NCI-H774 (cell line): ENCODE measurements at regions not wholly inside any gene's neighbourhood (a gene's known extent, or its start where the extent isn't known, plus 50 kb on each side); places are given as distances from the start of the nearest gene placed in this dataset.

ENCODE experiments used
- DNase-seq: peaks from one replicate; lab custom pipeline; 2025; lab: John Stamatoyannopoulos, UW

GRCh38 chr7:41524876-41525275 lies 178.0 kb downstream of the INHBA start:
- no peak for DNase-seq

- DNase-seq: no peak
Observed at GRCh38 chr7:41520445-41520844, 182.4 kb downstream of the INHBA start.

- DNase-seq: no peak
Observed at GRCh38 chr7:41517771-41518170, 185.1 kb downstream of the INHBA start.

GRCh38 chr7:41508755-41509154 lies 194.1 kb downstream of the INHBA start:
- DNase-seq: no peak

GRCh38 chr7:41507686-41508268 lies 195.1 kb downstream of the INHBA start:
- DNase-seq: no peak

- no peak for DNase-seq
Observed at GRCh38 chr7:41504214-41504980, 198.5 kb downstream of the INHBA start.

- no peak for DNase-seq
Observed at GRCh38 chr7:41503438-41503837, 199.5 kb downstream of the INHBA start.

- DNase-seq: no peak
Observed at GRCh38 chr7:41501466-41501865, 201.4 kb downstream of the INHBA start.

GRCh38 chr7:41501006-41501405 lies 201.9 kb downstream of the INHBA start:
- DNase-seq: no peak

GRCh38 chr7:41492603-41493002 lies 210.3 kb downstream of the INHBA start:
- DNase-seq: no peak

- DNase-seq: no peak
Observed at GRCh38 chr7:41491883-41492471, 210.9 kb downstream of the INHBA start.

- DNase-seq: no peak
Observed at GRCh38 chr7:41491308-41491707, 211.6 kb downstream of the INHBA start.

- no peak for DNase-seq
Observed at GRCh38 chr7:41489885-41490284, 213.0 kb downstream of the INHBA start.

GRCh38 chr7:41487229-41487940 lies 215.5 kb downstream of the INHBA start:
- no peak for DNase-seq

GRCh38 chr7:41481353-41481752 lies 221.5 kb downstream of the INHBA start:
- DNase-seq: no peak

GRCh38 chr7:41478187-41478586 lies 224.7 kb downstream of the INHBA start:
- DNase-seq: no peak

- no peak for DNase-seq
Observed at GRCh38 chr7:41476460-41476803, 226.5 kb downstream of the INHBA start.

- DNase-seq: no peak
Observed at GRCh38 chr7:41475801-41476459, 227.0 kb downstream of the INHBA start.

- no peak for DNase-seq
Observed at GRCh38 chr7:41472427-41473125, 230.3 kb downstream of the INHBA start.

- no peak for DNase-seq
Observed at GRCh38 chr7:41470081-41470480, 232.8 kb downstream of the INHBA start.

- DNase-seq: no peak
Observed at GRCh38 chr7:41467596-41467995, 235.3 kb downstream of the INHBA start.
